ENCODE measurements at regions not wholly inside any gene's neighbourhood (a gene's known extent, or its start where the extent isn't known, plus 50 kb on each side); places are given as distances from the start of the nearest gene placed in this dataset.

DNA sequence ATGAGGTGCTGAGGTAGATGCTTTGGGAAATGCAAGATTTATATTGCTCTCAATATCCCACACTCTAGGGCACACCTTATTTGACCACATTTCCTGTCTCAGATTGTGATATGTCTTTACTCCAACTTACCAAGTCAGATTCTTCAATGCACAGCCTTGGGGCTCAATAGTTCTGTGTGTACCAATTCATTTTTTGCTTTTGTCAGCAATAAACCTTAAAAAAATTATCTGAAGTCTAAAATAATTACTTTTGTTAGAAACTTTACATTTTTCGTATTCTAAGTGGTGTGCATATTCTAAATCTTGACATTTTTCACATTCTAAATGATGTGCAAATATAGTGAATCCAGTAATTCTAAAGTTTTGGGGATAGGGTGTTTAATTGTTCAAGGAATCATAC, 447.5 kb upstream of the COX7C start:
- TF ChIP-seq, protein P1, sequence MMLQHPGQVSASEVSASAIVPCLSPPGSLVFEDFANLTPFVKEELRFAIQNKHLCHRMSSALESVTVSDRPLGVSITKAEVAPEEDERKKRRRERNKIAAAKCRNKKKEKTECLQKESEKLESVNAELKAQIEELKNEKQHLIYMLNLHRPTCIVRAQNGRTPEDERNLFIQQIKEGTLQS (IDR thresholded peaks at IDR 0.05; ENCODE audit: insufficient read depth, low read depth, low read length): no peak
- TF ChIP-seq POLR2AphosphoS5 (IDR thresholded peaks at IDR 0.05; ENCODE audit: low read depth, low read length): no peak
- TF ChIP-seq CEBPB (IDR thresholded peaks at IDR 0.05; ENCODE audit: low read depth, low read length): no peak
- no peak for TF ChIP-seq HDAC6 (IDR thresholded peaks at IDR 0.05; ENCODE audit: low read depth, low read length)
- no peak for TF ChIP-seq CTCF (IDR thresholded peaks at IDR 0.05; ENCODE audit: control extremely low read depth in 1 of 3, insufficient read depth in 1 of 3, low read depth in 1 of 3, low read length in 3 of 3)
- TF ChIP-seq EP300 (IDR thresholded peaks at IDR 0.05; ENCODE audit: borderline replicate concordance in 1 of 2, low read depth in 2 of 2, low read length in 2 of 2): no peak
- TF ChIP-seq TAF1 (IDR thresholded peaks at IDR 0.05; ENCODE audit: low read depth, low read length): no peak
- TF ChIP-seq BCL11A (IDR thresholded peaks at IDR 0.05; ENCODE audit: low read depth in 2 of 2, low read length in 2 of 2): no peak
- no peak for TF ChIP-seq CREB1 (IDR thresholded peaks at IDR 0.05)

Measured in H1 (cell line).